Pancreas (tissue), 10 donors: ENCODE measurements at regions not wholly inside any gene's neighbourhood (a gene's known extent, or its start where the extent isn't known, plus 50 kb on each side); places are given as distances from the start of the nearest gene placed in this dataset.

ENCODE experiments used
- ATAC-seq, 4 donors: fragments of 200-7000 bp; cut with Tn5 transposase; one replicate each; pipeline versions ENCODE4 v1.8.0 to v1.9.1; 2020; ENCODE audit warnings: mild to moderate bottlenecking in 4 of 4, moderate library complexity in 4 of 4
- DNase-seq, 6 donors: peaks; one replicate each; pipeline ENCODE4 v3.0.0-alpha.2; 2020
- FAIRE-seq: peaks from 2 replicates; lab custom pipeline; 2012; peaks lifted over from hg19 to GRCh38; lab: Jason Lieb, UNC
- H3K27ac ChIP-seq, 4 donors: fragments of 200-600 bp; sonication (generic); 1 replicate in 3 of 4; 2 replicates in 1 of 4; pipeline versions ENCODE4 v1.5.0 to v1.8.0; 2020
- H3K27me3 ChIP-seq, 4 donors: fragments of 200-600 bp; one replicate each; pipeline ENCODE4 v1.8.0; 2021
- H3K36me3 ChIP-seq, 3 donors: fragments of 200-600 bp; sonication (generic) in 1 of 3; one replicate each; pipeline versions ENCODE4 v1.5.0 to v1.8.0; 2020 to 2021
- H3K4me1 ChIP-seq, 3 donors: fragments of 200-600 bp; one replicate each; pipeline ENCODE4 v1.8.0; 2021
- H3K4me3 ChIP-seq, 4 donors: fragments of 200-600 bp; sonication (generic) in 2 of 4; one replicate each; pipeline versions ENCODE4 v1.5.0 to v1.8.0; 2020 to 2021
- H3K9me3 ChIP-seq, 4 donors: fragments of 200-600 bp; one replicate each; pipeline ENCODE4 v1.8.0; 2021
- CTCF ChIP-seq, 4 donors: fragments of 200-600 bp; sonication (generic) in 3 of 4; IDR thresholded peaks; one replicate each; pipeline versions ENCODE4 v1.5.0 to v1.8.0; 2021; ENCODE audit warnings: antibody characterized with exemption in 4 of 4
- WGBS, 2 donors: extraction: QIAGEN DNeasy Blood & Tissue Kit; methylation state at CpG; one replicate each; pipeline ENCODE4 v1.1.7; 2013; 5-methylcytosine and 5-hydroxymethylcytosine counted together
- intact Hi-C, 3 donors: fragments of 100-400 bp; cut with DNase I; formaldehyde crosslinking; loops; one replicate each; pipeline versions ENCODE4 v1.11.1 to v1.14.2; 2022
- donor health status: healthy with polysubstance abuse.
- donor health status: DM: no; HTN: no; CAD: no; lungs with moderate emphysema.
- donor health status: DM: no; HTN: no; CAD: no.
- donor health status: control.
- donor health status: control.
- donor health status: Bipolar disorder and iron deficiency.
- donor health status: DM: yes; HTN: yes; CAD: no.
- donor health status: DM: no; HTN: no; CAD: no.
- donor health status: DM: no; HTN: no; CAD: no.
- donor health status: DM: yes; HTN: yes; CAD: no.

GRCh38 chr4:104815665-104816064 lies 321.0 kb upstream of the CXXC4 start:
- H3K36me3 ChIP-seq, result no peaks in the 10 kb centered on the region
- ATAC-seq (peak; percentile 76 to 93 (median 87)), DNase-seq (peak in 1 of 6 donors; percentile 6), FAIRE-seq (no peak)
- intact Hi-C loops, result no loop called here
- H3K27me3 ChIP-seq, result no peaks in the 10 kb centered on the region
- TF ChIP-seq CTCF (IDR thresholded peaks at IDR 0.05), result no peak
- no peaks in the 10 kb centered on the region for H3K9me3 ChIP-seq
- WGBS, 2 donors, result 15 to 19% methylated on average over 1 of the region's 1 CpG
- no peak overlapping the region for H3K27ac ChIP-seq
- peaks cover 0 to 5% (median 2%) of the 10 kb centered on the region in 3 donors for H3K4me1 ChIP-seq
- no peak overlapping the region for H3K4me3 ChIP-seq

GRCh38 chr4:104818579-104818978 lies 323.9 kb upstream of the CXXC4 start:
- no peak for DNase-seq
- Histone ChIP-seq H3K4me1 (peaks cover 0 to 5% (median 2%) of the 10 kb centered on the region in 3 donors), H3K36me3 (no peaks in the 10 kb centered on the region), H3K27ac (no peak overlapping the region), H3K4me3 (no peak overlapping the region), H3K27me3 (no peaks in the 10 kb centered on the region), H3K9me3 (no peaks in the 10 kb centered on the region)
- no peak for ATAC-seq
- intact Hi-C loops, result no loop called here
- WGBS, 2 donors, result 76 to 82% methylated on average over 4 of the region's 4 CpGs
- FAIRE-seq, result no peak
- no peak for TF ChIP-seq CTCF (IDR thresholded peaks at IDR 0.05)

GRCh38 chr4:104826171-104826570 lies 320.5 kb upstream of the TET2 start:
- no peak overlapping the region for H3K27ac ChIP-seq
- no peaks in the 10 kb centered on the region for H3K27me3 ChIP-seq
- WGBS, 2 donors, result 30 to 31% methylated on average over 2 of the region's 2 CpGs
- intact Hi-C loops, result no loop called here
- H3K4me3 ChIP-seq, result no peak overlapping the region
- no peaks in the 10 kb centered on the region for H3K36me3 ChIP-seq
- DNase-seq (no peak), ATAC-seq (peak in 3 of 4 donors; percentile 42 to 64 (median 55)), FAIRE-seq (no peak)
- no peaks in the 10 kb centered on the region for H3K4me1 ChIP-seq
- H3K9me3 ChIP-seq, result no peaks in the 10 kb centered on the region
- TF ChIP-seq CTCF (IDR thresholded peaks at IDR 0.05), result no peak

GRCh38 chr4:104829761-104830160 lies 316.9 kb upstream of the TET2 start:
- Histone ChIP-seq H3K27me3 (no peaks in the 10 kb centered on the region), H3K36me3 (no peaks in the 10 kb centered on the region), H3K9me3 (no peaks in the 10 kb centered on the region), H3K4me1 (no peaks in the 10 kb centered on the region), H3K27ac (no peak overlapping the region), H3K4me3 (no peak overlapping the region)
- intact Hi-C loops, result no loop called here
- TF ChIP-seq CTCF (IDR thresholded peaks at IDR 0.05), result no peak
- no peak for FAIRE-seq
- no peak for ATAC-seq
- DNase-seq, result no peak

GRCh38 chr4:104848597-104849225 lies 298.0 kb upstream of the TET2 start:
- Histone ChIP-seq H3K36me3 (no peaks in the 10 kb centered on the region), H3K27ac (no peak overlapping the region), H3K4me1 (no peaks in the 10 kb centered on the region), H3K9me3 (no peaks in the 10 kb centered on the region), H3K4me3 (no peak overlapping the region), H3K27me3 (no peaks in the 10 kb centered on the region)
- intact Hi-C loops, result no loop called here
- 73 to 79% methylated on average over 3 of the region's 3 CpGs for WGBS, 2 donors
- TF ChIP-seq CTCF (IDR thresholded peaks at IDR 0.05), result no peak
- DNase-seq (no peak), ATAC-seq (no peak), FAIRE-seq (no peak)
